ENCODE measurements at regions not wholly inside any gene's neighbourhood (a gene's known extent, or its start where the extent isn't known, plus 50 kb on each side); places are given as distances from the start of the nearest gene placed in this dataset.

DNA sequence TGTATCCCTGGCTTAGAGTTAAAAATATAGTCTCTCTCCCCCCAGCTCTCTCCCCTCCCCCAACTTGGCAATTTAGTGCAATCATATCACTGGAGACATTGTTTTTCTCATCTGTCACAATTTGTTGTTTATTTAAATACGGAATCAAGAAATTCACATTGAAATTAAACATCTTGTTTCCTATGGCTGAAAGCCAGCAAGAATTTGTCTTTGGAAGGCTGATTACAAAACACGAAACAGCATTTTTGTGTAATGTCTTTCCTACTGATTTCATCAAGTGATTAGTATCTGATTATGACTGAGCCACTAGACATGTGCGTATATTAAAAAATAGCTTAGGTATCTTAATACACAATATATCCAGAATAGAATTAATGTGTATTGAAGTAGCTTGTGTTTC is 119.7 kb downstream of the LYPLAL1 start:
- DNase-seq: no peak

DNA sequence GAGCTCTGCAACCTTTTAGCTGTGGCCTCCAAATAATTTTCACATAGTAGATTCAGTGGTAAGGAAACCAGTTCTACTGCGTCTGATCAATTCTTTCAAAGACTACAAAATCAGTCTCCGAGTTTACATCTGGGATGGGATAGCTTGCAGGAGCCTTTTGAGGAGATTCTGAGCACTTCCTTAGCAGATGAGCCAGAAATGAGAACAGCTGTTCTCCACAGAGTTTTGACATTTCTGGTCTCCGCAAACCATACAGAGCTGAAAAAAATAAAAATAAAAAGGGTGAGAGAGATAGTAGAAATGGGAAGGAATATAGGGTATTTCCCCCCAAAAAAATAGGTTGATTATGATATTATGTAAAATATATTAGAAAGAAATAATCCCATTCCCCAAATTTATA is 119.3 kb downstream of the LYPLAL1 start:
- intact Hi-C loops (cut with micrococcal nuclease): no loop called here
- TF ChIP-seq EZH2 (IDR thresholded peaks at IDR 0.05; ENCODE audit: low read length, unreplicated experiment) (no peak), EZH2phosphoT487 (IDR thresholded peaks at IDR 0.05; ENCODE audit: borderline replicate concordance, low read length) (no peak)
- TF ChIP-seq, protein P1, sequence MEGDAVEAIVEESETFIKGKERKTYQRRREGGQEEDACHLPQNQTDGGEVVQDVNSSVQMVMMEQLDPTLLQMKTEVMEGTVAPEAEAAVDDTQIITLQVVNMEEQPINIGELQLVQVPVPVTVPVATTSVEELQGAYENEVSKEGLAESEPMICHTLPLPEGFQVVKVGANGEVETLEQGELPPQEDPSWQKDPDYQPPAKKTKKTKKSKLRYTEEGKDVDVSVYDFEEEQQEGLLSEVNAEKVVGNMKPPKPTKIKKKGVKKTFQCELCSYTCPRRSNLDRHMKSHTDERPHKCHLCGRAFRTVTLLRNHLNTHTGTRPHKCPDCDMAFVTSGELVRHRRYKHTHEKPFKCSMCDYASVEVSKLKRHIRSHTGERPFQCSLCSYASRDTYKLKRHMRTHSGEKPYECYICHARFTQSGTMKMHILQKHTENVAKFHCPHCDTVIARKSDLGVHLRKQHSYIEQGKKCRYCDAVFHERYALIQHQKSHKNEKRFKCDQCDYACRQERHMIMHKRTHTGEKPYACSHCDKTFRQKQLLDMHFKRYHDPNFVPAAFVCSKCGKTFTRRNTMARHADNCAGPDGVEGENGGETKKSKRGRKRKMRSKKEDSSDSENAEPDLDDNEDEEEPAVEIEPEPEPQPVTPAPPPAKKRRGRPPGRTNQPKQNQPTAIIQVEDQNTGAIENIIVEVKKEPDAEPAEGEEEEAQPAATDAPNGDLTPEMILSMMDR (conservative IDR thresholded peaks at IDR 0.05; ENCODE audit: low read depth, low read length): no peak
- BruUV-seq (replicated peaks): no TSS peak

More for the DNA sequence above, 119.7 kb downstream of the LYPLAL1 start:
- Histone ChIP-seq H3K4me2 (ENCODE audit: low read length) (no peak overlapping the region), H3K36me3 (ENCODE audit: low read depth, low read length) (no peaks in the 10 kb centered on the region), H3K27me3 (ENCODE audit: low read length) (no peaks in the 10 kb centered on the region), H3K4me3 (ENCODE audit: low read length) (no peak overlapping the region), H3F3A (ENCODE audit: low read length, unreplicated experiment) (no peaks in the 10 kb centered on the region), H3K9me2 (replicated peaks; ENCODE audit: low read length) (no peaks in the 10 kb centered on the region), H3K79me2 (ENCODE audit: low read length) (no peaks in the 10 kb centered on the region), H4K20me1 (ENCODE audit: low read length) (no peaks in the 10 kb centered on the region), H3K4me1 (ENCODE audit: insufficient read depth, low read length) (peaks cover 23% of the 10 kb centered on the region), H3K9ac (ENCODE audit: low read length) (no peak overlapping the region), H3K9me3 (ENCODE audit: low read length) (no peaks in the 10 kb centered on the region), H2AFZ (ENCODE audit: low read length) (no peak overlapping the region), H3K27ac (ENCODE audit: low read length) (no peak overlapping the region)
- intact Hi-C loops (cut with micrococcal nuclease): no loop called here
- no peak for ATAC-seq
- TF ChIP-seq EZH2 (IDR thresholded peaks at IDR 0.05; ENCODE audit: low read length, unreplicated experiment) (no peak), EZH2phosphoT487 (IDR thresholded peaks at IDR 0.05; ENCODE audit: borderline replicate concordance, low read length) (no peak)
- TF ChIP-seq, protein P1 (conservative IDR thresholded peaks at IDR 0.05; ENCODE audit: low read depth, low read length): no peak
- CTCF ChIA-PET: interaction anchor here (0.5 kb wide), 1 partner anchor 126 kb away, joined by 3 read pairs; no protein-coding TSS in a partner anchor
- POLR2A ChIA-PET (ENCODE audit: unreplicated experiment): interaction anchor here (0.6 kb wide), 1 partner anchor 14 kb away, joined by 3 read pairs; no protein-coding TSS in a partner anchor
- no TSS peak for BruUV-seq (replicated peaks)

GRCh38 chr1:219292341-219292740 is 118.7 kb downstream of the LYPLAL1 start:
- no peaks in the 10 kb centered on the region for H3K36me3 ChIP-seq (ENCODE audit: low read depth, low read length)
- H3K4me3 ChIP-seq (ENCODE audit: low read length): no peak overlapping the region
- intact Hi-C loops (cut with micrococcal nuclease): no loop called here
- H3K27me3 ChIP-seq (ENCODE audit: low read length): no peaks in the 10 kb centered on the region
- H3K9me2 ChIP-seq (replicated peaks; ENCODE audit: low read length): no peaks in the 10 kb centered on the region
- BruUV-seq (replicated peaks): no TSS peak
- TF ChIP-seq EZH2phosphoT487 (IDR thresholded peaks at IDR 0.05; ENCODE audit: borderline replicate concordance, low read length): no peak
- TF ChIP-seq, protein P1 (conservative IDR thresholded peaks at IDR 0.05; ENCODE audit: low read depth, low read length): no peak
- no peak for TF ChIP-seq EZH2 (IDR thresholded peaks at IDR 0.05; ENCODE audit: low read length, unreplicated experiment)
- no peaks in the 10 kb centered on the region for H3K79me2 ChIP-seq (ENCODE audit: low read length)
- ChIA-PET POLR2A (ENCODE audit: unreplicated experiment) (interaction anchor here (0.6 kb wide), 1 partner anchor 213 kb away, joined by 3 read pairs; no protein-coding TSS in a partner anchor), CTCF (no interaction called here)
- H3K9me3 ChIP-seq (ENCODE audit: low read length): no peaks in the 10 kb centered on the region
- DNase-seq (no peak), ATAC-seq (no peak)
- H3K4me1 ChIP-seq (ENCODE audit: insufficient read depth, low read length): peaks cover 18% of the 10 kb centered on the region
- no peak overlapping the region for H2AFZ ChIP-seq (ENCODE audit: low read length)
- no peaks in the 10 kb centered on the region for H3F3A ChIP-seq (ENCODE audit: low read length, unreplicated experiment)
- no peak overlapping the region for H3K9ac ChIP-seq (ENCODE audit: low read length)
- H3K27ac ChIP-seq (ENCODE audit: low read length): no peak overlapping the region
- H4K20me1 ChIP-seq (ENCODE audit: low read length): no peaks in the 10 kb centered on the region
- no peak overlapping the region for H3K4me2 ChIP-seq (ENCODE audit: low read length)

More for the DNA sequence above, 119.3 kb downstream of the LYPLAL1 start:
- H2AFZ ChIP-seq (ENCODE audit: low read length): no peak overlapping the region
- H3F3A ChIP-seq (ENCODE audit: low read length, unreplicated experiment): no peaks in the 10 kb centered on the region
- no peak overlapping the region for H3K9ac ChIP-seq (ENCODE audit: low read length)
- no peaks in the 10 kb centered on the region for H3K9me3 ChIP-seq (ENCODE audit: low read length)
- no peaks in the 10 kb centered on the region for H3K27me3 ChIP-seq (ENCODE audit: low read length)
- H3K36me3 ChIP-seq (ENCODE audit: low read depth, low read length): no peaks in the 10 kb centered on the region
- ATAC-seq: no peak
- no peak overlapping the region for H3K27ac ChIP-seq (ENCODE audit: low read length)
- ChIA-PET CTCF (no interaction called here), POLR2A (ENCODE audit: unreplicated experiment) (no interaction called here)
- H4K20me1 ChIP-seq (ENCODE audit: low read length): no peaks in the 10 kb centered on the region
- no peak overlapping the region for H3K4me3 ChIP-seq (ENCODE audit: low read length)
- DNase-seq: no peak
- no peaks in the 10 kb centered on the region for H3K79me2 ChIP-seq (ENCODE audit: low read length)
- H3K4me2 ChIP-seq (ENCODE audit: low read length): no peak overlapping the region
- peaks cover 23% of the 10 kb centered on the region for H3K4me1 ChIP-seq (ENCODE audit: insufficient read depth, low read length)
- no peaks in the 10 kb centered on the region for H3K9me2 ChIP-seq (replicated peaks; ENCODE audit: low read length)

All from PC-3 (cell line).